ENCODE measurements at regions not wholly inside any gene's neighbourhood (a gene's known extent, or its start where the extent isn't known, plus 50 kb on each side); places are given as distances from the start of the nearest gene placed in this dataset.

GRCh38 chr5:175113947-175114346 is 330.0 kb downstream of the DRD1 start:
- Histone ChIP-seq H3K27me3 (no peaks in the 10 kb centered on the region), H3K36me3 (no peaks in the 10 kb centered on the region), H3K4me1 (no peaks in the 10 kb centered on the region), H3K9me3 (peaks cover 0 to 8% of the 10 kb centered on the region in 2 donors), H3K27ac (no peak overlapping the region), H3K4me3 (no peak overlapping the region)
- no peak for DNase-seq (ENCODE audit: low spot score)
- TF ChIP-seq, protein P1, sequence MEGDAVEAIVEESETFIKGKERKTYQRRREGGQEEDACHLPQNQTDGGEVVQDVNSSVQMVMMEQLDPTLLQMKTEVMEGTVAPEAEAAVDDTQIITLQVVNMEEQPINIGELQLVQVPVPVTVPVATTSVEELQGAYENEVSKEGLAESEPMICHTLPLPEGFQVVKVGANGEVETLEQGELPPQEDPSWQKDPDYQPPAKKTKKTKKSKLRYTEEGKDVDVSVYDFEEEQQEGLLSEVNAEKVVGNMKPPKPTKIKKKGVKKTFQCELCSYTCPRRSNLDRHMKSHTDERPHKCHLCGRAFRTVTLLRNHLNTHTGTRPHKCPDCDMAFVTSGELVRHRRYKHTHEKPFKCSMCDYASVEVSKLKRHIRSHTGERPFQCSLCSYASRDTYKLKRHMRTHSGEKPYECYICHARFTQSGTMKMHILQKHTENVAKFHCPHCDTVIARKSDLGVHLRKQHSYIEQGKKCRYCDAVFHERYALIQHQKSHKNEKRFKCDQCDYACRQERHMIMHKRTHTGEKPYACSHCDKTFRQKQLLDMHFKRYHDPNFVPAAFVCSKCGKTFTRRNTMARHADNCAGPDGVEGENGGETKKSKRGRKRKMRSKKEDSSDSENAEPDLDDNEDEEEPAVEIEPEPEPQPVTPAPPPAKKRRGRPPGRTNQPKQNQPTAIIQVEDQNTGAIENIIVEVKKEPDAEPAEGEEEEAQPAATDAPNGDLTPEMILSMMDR (IDR thresholded peaks at IDR 0.05), result no peak

GRCh38 chr5:175109058-175109755 is 334.8 kb downstream of the DRD1 start:
- TF ChIP-seq, protein P1 (IDR thresholded peaks at IDR 0.05), result no peak
- Histone ChIP-seq H3K4me3 (no peak overlapping the region), H3K4me1 (no peaks in the 10 kb centered on the region), H3K27ac (no peak overlapping the region), H3K9me3 (peaks cover 0 to 9% of the 10 kb centered on the region in 2 donors), H3K27me3 (no peaks in the 10 kb centered on the region), H3K36me3 (no peaks in the 10 kb centered on the region)
- DNase-seq (ENCODE audit: low spot score), result no peak

DNA sequence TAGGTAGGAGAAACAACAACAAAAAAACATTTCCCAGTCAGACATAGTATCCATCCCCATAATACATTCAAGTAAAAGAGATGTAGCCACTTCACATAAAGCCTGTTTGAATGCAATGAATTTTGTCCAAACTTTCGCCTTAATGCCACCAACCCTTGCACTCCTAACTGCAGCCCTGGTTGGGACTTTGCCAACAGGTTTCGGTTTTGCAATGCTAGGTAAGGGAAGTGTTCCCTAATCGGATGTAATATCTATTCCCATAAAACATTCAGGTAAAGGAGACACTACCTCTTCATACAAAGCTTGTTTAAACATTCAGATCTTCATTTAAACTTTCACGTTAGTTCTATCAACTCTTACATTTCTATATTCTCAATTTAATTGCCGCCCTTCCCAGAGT is 336.1 kb downstream of the DRD1 start:
- DNase-seq (ENCODE audit: low spot score), result no peak
- TF ChIP-seq, protein P1 (IDR thresholded peaks at IDR 0.05), result no peak
- Histone ChIP-seq H3K9me3 (peaks cover 0 to 9% of the 10 kb centered on the region in 2 donors), H3K36me3 (no peaks in the 10 kb centered on the region), H3K27me3 (no peaks in the 10 kb centered on the region), H3K4me3 (no peak overlapping the region), H3K27ac (no peak overlapping the region), H3K4me1 (no peaks in the 10 kb centered on the region)

- Histone ChIP-seq H3K4me3 (no peak overlapping the region), H3K27ac (no peak overlapping the region), H3K9me3 (peaks cover 0 to 9% of the 10 kb centered on the region in 2 donors), H3K27me3 (no peaks in the 10 kb centered on the region), H3K36me3 (no peaks in the 10 kb centered on the region), H3K4me1 (no peaks in the 10 kb centered on the region)
- DNase-seq (ENCODE audit: low spot score), result no peak
- TF ChIP-seq, protein P1 (IDR thresholded peaks at IDR 0.05), result no peak
These were observed 336.9 kb downstream of the DRD1 start for GRCh38 chr5:175107028-175107588.

- no peaks in the 10 kb centered on the region for H3K36me3 ChIP-seq
- no peak overlapping the region for H3K4me3 ChIP-seq
- no peak for DNase-seq (ENCODE audit: low spot score)
- TF ChIP-seq, protein P1 (IDR thresholded peaks at IDR 0.05), result no peak
- no peak overlapping the region for H3K27ac ChIP-seq
- H3K9me3 ChIP-seq, result peaks cover 0 to 8% of the 10 kb centered on the region in 2 donors
- H3K27me3 ChIP-seq, result no peaks in the 10 kb centered on the region
- H3K4me1 ChIP-seq, result no peaks in the 10 kb centered on the region
These were observed 339.3 kb downstream of the DRD1 start for GRCh38 chr5:175104677-175105076.
